NCI-H524 treated with DMSO at 0.1 percent for 48 hours (cell line): ENCODE measurements at regions not wholly inside any gene's neighbourhood (a gene's known extent, or its start where the extent isn't known, plus 50 kb on each side); places are given as distances from the start of the nearest gene placed in this dataset.

Source experiments
- DNase-seq: peaks from one replicate; lab custom pipeline; 2025; lab: John Stamatoyannopoulos, UW

DNA sequence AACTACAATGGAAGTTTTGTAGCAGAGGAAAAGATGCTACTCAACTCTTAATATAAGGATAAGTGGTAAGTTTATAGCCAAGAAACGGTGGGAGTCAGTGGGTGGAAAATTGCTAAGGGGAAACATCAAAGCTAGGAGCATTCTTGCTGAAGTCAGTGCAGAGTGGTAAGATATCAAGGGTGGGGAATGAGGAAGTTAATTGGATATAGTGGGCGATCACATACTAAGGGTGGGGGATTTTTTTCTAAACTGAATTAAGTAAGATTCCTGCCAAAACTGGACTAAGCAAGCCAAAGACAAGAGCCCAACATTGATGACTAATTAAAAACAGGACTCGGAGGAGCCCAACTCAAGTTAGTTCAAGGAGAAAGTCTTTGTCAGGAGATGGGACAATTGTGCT, 525.4 kb downstream of the CCDC85A start:
- no peak for DNase-seq

- peak; percentile 14 for DNase-seq
These were observed 529.4 kb downstream of the CCDC85A start for GRCh38 chr2:56713161-56713676.

- no peak for DNase-seq
These were observed 530.2 kb downstream of the CCDC85A start for GRCh38 chr2:56713978-56714377.

DNA sequence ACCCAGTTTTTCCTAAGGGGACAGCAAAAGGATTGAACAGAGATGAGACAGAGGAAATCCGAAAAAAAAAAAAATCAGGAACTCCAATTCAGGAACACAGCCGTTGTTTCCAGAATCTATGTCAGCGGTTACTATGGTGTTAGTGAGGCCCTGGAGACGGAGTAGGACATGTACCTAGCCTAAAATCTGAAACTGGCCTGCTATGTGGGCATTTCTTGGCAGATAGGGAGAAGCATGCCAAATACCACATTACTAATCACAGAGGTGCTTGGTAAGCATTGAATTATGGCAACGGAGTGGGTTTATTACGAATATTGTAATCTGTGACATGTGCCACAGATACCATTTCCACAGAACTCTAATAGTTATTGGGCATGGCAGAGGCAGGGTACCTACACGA, 530.6 kb downstream of the CCDC85A start:
- DNase-seq, result no peak

DNA sequence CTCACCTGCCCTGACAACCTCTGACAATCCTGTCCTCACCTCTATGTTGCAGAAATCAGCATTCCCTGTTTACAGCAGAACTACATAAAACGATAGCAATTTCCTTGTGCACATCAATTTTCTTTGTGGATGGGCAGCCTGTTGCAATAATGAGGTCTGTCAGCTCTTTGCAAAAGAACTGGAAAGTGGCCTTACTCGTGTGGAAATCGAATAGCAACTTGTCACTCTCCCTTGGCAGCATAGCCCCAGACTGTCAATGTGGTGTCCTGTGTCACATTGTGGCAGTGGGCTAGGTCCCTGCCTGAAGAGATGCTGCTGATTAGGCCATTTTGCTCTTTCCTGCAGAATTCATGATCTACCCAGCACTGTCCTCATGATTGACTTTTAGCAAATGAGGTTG, 531.9 kb downstream of the CCDC85A start:
- DNase-seq, result no peak

DNA sequence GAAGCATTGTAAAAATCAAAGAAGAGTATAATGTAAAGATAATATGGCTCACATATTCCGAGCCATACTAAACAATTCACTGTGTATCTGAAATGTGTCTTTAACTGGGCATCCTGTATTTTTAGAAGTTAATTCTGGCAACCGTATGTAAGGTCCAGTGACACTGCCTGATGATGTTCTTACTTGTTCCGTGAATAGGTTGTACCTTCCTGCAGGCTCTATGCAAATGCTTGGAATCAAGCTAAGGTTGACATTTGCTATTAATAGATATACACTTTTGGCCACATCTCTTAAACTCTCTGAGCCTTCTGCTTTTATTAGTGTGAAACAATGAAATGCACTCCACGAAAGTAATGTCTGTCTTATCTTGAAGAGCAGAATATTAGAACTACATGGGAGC, 534.6 kb downstream of the CCDC85A start:
- DNase-seq, result no peak

- DNase-seq, result no peak
These were observed 545.4 kb downstream of the CCDC85A start for GRCh38 chr2:56729212-56729611.

DNA sequence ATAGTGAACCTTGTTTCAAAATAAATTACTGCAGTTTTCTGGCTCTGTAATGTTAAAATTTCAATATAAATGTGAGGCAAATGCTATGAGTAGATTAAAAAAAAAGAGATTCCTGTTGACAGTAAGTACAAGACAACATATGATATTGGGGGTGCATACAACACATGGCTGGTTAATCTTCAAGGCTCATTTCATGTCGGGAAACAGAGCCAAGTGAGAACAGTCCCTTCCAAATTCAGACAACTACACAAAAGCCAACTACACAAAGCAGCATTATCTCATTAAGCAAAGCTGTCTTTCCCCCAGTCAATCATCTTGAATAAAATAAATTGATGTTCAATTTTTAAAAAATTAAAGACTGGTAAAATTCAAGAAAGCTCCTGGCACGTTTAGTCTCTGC, 549.2 kb downstream of the CCDC85A start:
- no peak for DNase-seq

GRCh38 chr2:56739413-56739812, 555.6 kb downstream of the CCDC85A start:
- DNase-seq, result no peak

GRCh38 chr2:56741601-56742102, 557.9 kb downstream of the CCDC85A start:
- DNase-seq, result no peak

DNA sequence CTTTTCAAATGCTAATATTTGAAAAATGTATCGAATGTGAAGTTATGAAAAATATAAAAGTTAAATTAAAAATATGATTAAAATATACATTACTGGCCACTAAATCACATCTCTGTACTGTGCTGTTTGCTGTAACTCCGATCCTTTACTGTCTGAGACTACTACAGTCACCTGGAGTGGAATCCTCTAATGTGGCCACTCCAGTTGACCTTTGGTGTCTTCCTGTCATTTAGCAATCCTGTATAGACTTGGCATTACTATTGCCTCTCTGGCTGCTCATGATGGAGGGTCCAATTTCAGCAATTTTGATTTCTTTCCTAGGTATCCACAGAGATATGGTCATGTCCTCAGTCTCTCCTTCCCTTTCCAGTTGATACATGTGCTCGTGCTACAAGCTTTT, 560.0 kb downstream of the CCDC85A start:
- DNase-seq, result no peak

GRCh38 chr2:56749152-56749752, 565.5 kb downstream of the CCDC85A start:
- DNase-seq, result peak; percentile 8

- DNase-seq, result no peak
These were observed 569.4 kb downstream of the CCDC85A start for GRCh38 chr2:56753182-56753581.

DNA sequence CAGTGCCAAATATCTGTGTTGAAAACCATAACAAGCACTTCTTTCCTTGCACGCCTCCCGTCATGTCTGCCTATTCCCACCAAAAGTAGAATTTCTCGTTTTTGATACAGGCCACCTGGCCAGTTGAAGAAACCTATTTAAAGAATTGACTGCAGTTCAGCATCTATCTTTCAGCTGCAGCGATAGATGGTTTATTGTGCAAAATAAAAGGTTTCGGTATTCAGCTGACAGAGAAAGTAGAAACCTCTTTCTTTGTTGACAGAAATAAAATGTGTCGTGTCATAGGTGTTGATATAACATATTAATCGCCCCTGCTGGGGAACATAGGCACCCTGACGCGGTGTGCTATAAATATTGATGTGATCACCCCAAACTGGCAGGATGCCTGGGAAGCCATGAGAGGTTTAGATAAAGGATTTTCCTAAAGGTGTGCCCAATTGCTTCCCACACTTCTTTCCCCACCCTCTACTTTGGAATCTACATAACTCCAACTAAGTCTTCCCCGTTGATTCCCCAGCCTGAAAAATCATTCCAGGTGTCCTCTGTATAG, 570.4 kb downstream of the CCDC85A start:
- DNase-seq, result no peak

- no peak for DNase-seq
These were observed 570.8 kb downstream of the CCDC85A start for GRCh38 chr2:56754627-56755026.

DNA sequence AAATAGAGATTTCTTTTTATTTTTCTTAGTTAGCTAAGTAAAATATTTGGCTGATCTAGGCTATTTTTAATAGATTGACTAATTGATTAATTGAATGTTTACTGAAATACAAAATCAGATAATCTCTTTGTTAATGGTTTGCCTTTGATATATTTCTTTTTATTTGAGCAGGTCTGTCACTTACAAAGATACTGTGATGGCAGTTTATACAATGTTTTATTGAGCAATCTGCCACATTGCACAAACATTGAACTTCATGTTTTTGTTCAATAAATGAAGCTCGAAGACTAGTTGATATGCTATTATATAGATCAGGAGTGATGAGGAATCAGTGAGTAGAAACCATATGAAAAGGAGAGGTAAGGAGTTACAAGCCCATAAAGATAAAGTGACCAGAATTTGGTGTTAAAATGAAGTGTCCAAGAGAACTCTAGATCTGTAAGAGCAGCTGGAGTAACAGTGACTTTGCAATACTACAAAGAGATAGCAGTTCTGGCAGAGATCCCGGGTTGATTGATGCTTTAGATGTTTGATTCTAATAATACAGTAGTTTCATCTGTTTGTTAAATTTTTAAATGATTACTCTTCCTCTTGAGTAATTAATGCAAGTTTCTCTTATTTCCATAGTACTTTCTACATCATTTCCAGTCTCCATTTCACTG, 574.2 kb downstream of the CCDC85A start:
- no peak for DNase-seq

GRCh38 chr2:56763683-56764082, 579.9 kb downstream of the CCDC85A start:
- no peak for DNase-seq

DNA sequence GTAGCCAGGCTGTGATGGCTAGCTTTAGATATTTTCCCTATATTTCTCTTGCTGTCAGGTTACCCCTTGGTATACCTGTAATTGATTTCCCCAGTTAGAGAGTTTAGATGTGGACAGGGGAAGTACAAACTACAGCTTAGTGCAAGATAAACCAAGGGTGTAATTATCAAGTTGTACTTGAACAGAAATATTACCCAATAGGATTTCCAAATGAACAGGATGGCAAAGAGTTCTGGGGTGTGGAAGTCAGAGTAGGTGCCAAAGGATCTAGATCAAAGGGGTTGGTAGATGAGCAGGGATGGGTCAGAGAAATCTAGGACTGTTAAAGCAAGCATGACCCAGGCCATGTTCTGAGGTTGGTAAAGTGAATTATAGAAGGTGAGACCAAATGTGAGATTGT, 585.2 kb downstream of the CCDC85A start:
- DNase-seq, result no peak

- no peak for DNase-seq
These were observed 586.7 kb downstream of the CCDC85A start for GRCh38 chr2:56770490-56770889.

DNA sequence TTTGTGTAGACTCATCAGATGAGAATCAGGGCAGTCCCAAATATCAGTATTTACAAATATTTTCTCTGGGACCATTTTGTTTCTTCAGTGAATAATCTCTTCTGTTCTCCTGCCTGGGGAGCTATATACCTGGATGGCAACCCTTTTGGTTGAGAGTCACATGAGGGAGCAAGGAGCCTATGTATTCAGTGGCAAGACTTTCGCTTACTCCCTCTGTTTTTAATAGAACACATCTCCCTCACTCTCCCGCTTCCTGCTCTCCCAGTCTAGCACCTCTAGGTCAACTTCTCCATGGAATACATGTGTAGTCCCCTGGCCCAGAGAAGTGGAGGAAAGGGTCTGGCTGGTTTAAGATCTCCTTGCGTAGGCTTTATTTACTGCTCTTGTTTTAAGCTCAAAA, 600.3 kb downstream of the CCDC85A start:
- DNase-seq, result no peak

DNA sequence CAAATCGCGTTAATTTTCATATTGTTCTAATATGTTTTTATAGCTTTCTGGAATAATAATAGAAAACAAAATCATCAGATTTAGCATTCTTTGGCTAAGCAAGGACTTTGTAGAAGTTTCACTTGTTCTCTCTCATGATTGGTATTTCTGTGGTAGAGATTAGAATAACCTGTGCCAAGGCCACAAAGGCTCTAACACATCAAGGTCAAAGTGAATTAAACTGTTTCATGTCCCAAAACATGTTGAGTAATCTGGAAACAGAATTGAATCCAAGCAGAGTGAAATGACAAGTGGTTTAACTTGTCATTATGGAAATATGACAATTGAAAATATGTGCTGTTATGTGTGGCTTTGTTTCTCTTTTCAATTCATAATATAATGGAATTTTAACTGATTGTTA, 617.4 kb downstream of the CCDC85A start:
- no peak for DNase-seq

DNA sequence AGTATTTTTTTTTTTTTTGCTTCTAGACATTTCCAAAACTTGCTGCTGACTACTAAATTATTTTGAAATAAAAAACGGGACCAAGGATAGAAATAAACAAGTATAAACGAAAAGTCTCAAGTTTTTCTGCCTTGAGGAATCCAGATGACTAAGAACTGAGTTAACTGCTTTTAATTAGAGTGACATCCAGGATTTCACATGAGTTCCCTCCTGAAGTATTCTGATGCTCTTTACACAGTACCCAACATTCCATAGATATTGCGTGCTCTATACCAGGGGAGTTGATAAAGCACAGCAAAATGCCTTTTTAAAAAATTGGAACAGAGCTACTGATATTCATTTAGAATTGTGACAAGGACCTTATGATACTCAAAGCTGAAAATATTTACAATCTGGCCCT, 618.0 kb downstream of the CCDC85A start:
- DNase-seq, result no peak

GRCh38 chr2:56803596-56803995, 619.8 kb downstream of the CCDC85A start:
- no peak for DNase-seq
